ENCODE measurements at regions not wholly inside any gene's neighbourhood (a gene's known extent, or its start where the extent isn't known, plus 50 kb on each side); places are given as distances from the start of the nearest gene placed in this dataset.

DNA sequence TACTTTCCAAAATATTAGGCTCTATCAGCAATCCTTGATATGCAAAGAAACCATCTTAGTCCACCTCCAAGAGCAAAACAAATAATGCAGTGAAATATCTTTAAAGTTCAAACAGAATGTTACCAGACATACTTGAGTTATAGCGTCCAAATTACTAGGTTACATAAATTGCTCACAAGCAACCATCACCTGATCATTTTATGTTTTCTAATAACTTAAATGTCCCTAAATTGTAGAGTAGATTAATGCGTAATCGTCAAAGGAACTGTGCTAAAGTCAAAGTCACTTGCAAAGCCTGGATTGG lies 350.6 kb upstream of the ARGLU1 start:
- H3K4me1 ChIP-seq (ENCODE audit: insufficient read depth, low read length, poor library complexity, severe bottlenecking): peaks cover 13% of the 10 kb centered on the region
- no peaks in the 10 kb centered on the region for H3K9me3 ChIP-seq (ENCODE audit: low read depth, low read length, poor library complexity, severe bottlenecking)
- no peaks in the 10 kb centered on the region for H3K36me3 ChIP-seq (ENCODE audit: insufficient read depth, low read length, poor library complexity, severe bottlenecking)
- peaks cover 7% of the 10 kb centered on the region for H3K27me3 ChIP-seq (replicated peaks; ENCODE audit: insufficient read depth, low read depth, low read length, poor library complexity)
- intact Hi-C loops (cut with micrococcal nuclease; ENCODE audit: unreplicated experiment): loop anchor here (5.0 to 10.0 kb wide), 3 partner anchors 206 to 834 kb away; partner anchors contain the start of gene EFNB2
- BruUV-seq (replicated peaks): no TSS peak
- ChIA-PET POLR2A (ENCODE audit: low non-redundant PET) (no interaction called here), CTCF (no interaction called here)
- DNase-seq (ENCODE audit: low spot score): no peak
- H3K4me3 ChIP-seq (ENCODE audit: low read depth, low read length, poor library complexity, severe bottlenecking): no peak overlapping the region
- H3K27ac ChIP-seq (ENCODE audit: low read depth, low read length, poor library complexity, severe bottlenecking): no peak overlapping the region
- TF ChIP-seq, protein P1, sequence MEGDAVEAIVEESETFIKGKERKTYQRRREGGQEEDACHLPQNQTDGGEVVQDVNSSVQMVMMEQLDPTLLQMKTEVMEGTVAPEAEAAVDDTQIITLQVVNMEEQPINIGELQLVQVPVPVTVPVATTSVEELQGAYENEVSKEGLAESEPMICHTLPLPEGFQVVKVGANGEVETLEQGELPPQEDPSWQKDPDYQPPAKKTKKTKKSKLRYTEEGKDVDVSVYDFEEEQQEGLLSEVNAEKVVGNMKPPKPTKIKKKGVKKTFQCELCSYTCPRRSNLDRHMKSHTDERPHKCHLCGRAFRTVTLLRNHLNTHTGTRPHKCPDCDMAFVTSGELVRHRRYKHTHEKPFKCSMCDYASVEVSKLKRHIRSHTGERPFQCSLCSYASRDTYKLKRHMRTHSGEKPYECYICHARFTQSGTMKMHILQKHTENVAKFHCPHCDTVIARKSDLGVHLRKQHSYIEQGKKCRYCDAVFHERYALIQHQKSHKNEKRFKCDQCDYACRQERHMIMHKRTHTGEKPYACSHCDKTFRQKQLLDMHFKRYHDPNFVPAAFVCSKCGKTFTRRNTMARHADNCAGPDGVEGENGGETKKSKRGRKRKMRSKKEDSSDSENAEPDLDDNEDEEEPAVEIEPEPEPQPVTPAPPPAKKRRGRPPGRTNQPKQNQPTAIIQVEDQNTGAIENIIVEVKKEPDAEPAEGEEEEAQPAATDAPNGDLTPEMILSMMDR (conservative IDR thresholded peaks at IDR 0.05; ENCODE audit: low read depth, low read length): no peak
- TF ChIP-seq EZH2 (IDR thresholded peaks at IDR 0.05; ENCODE audit: borderline replicate concordance, low read depth, low read length, poor library complexity, severe bottlenecking): no peak

DNA sequence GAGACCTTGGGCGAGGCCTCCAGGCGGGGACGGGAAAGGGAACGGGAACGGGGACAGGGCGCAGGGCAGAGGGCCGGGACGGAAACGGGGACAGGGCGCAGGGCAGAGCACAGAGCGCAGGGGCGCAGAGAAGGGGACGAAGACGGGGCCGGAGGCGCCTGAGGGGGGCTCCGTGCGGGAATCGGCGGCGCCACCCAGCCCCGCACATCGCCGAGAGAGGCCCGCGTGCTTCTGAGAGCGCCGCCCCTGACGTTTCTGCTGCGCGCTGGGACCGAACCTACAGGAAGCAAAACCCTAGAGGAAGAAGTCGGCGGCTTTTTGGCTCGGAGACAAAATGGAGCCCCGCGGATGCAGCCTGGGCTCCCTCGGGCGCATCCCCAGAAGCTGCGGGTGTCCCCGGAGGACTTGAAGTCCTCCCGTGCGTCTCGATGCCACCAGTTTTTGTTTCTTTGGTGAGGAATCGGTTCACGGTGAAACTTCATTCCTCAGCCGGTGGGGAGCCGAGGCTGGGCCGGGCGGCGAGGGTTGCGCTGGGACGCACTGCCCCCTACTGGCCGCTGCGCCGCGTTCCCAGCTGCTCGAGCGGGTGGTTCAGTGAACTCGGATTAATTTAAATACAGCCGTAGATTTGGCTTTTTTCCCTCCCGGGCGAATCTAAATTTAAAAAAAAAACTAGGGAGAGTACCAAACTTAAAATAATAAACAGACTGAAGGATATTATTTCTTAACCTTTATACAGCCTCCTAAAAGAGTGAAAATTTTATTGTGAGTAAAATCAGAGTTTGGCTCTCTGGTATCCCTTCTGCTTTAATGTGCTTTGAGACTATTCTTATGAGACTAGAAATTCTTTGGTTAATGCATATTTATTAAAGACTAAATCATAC lies 350.0 kb upstream of the ARGLU1 start:
- ChIA-PET POLR2A (ENCODE audit: low non-redundant PET) (no interaction called here), CTCF (no interaction called here)
- no peak for TF ChIP-seq EZH2 (IDR thresholded peaks at IDR 0.05; ENCODE audit: borderline replicate concordance, low read depth, low read length, poor library complexity, severe bottlenecking)
- TF ChIP-seq, protein P1 (conservative IDR thresholded peaks at IDR 0.05; ENCODE audit: low read depth, low read length): peak; percentile 99
- intact Hi-C loops (cut with micrococcal nuclease; ENCODE audit: unreplicated experiment): loop anchor here (5.0 to 10.0 kb wide), 3 partner anchors 207 to 833 kb away; partner anchors contain the start of gene EFNB2
- H3K27ac ChIP-seq (ENCODE audit: low read depth, low read length, poor library complexity, severe bottlenecking): peak overlapping the region; percentile 29
- no TSS peak for BruUV-seq (replicated peaks)
- peaks cover 10% of the 10 kb centered on the region for H3K27me3 ChIP-seq (replicated peaks; ENCODE audit: insufficient read depth, low read depth, low read length, poor library complexity)
- no peaks in the 10 kb centered on the region for H3K36me3 ChIP-seq (ENCODE audit: insufficient read depth, low read length, poor library complexity, severe bottlenecking)
- peak; percentile 73 for DNase-seq (ENCODE audit: low spot score)
- H3K4me1 ChIP-seq (ENCODE audit: insufficient read depth, low read length, poor library complexity, severe bottlenecking): peaks cover 13% of the 10 kb centered on the region
- H3K4me3 ChIP-seq (ENCODE audit: low read depth, low read length, poor library complexity, severe bottlenecking): peak overlapping the region; percentile 56
- H3K9me3 ChIP-seq (ENCODE audit: low read depth, low read length, poor library complexity, severe bottlenecking): no peaks in the 10 kb centered on the region

DNA sequence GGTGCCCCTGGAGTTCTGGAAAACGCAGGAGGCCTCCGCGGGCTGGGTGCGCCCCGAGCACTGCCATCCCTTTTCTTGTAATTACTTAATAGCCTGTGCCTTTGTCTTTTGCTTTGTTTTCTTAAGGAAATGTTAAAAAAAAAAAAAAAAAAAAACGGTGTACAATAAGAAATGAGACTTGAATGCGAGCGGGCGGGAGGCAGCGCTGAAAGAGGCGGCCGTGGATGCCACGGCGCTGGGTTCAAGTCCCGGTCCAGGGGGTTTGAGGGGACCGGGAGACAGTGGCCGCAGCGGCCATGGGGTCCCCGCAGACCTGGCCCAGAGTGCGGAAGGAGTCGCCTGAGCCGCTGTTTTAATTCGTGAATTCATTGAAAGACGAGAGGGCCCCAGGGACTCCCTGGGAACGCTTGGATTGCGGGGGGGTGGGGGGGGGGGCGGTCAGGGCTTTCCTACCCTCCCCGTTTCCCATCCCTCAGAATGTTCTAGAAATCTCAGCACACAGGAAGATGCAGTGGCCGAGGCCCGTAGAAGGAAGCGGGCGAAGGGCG lies 349.2 kb upstream of the ARGLU1 start:
- ChIA-PET POLR2A (ENCODE audit: low non-redundant PET) (no interaction called here), CTCF (no interaction called here)
- H3K4me1 ChIP-seq (ENCODE audit: insufficient read depth, low read length, poor library complexity, severe bottlenecking): peaks cover 13% of the 10 kb centered on the region
- DNase-seq (ENCODE audit: low spot score): no peak
- no peaks in the 10 kb centered on the region for H3K36me3 ChIP-seq (ENCODE audit: insufficient read depth, low read length, poor library complexity, severe bottlenecking)
- H3K27me3 ChIP-seq (replicated peaks; ENCODE audit: insufficient read depth, low read depth, low read length, poor library complexity): peaks cover 11% of the 10 kb centered on the region
- intact Hi-C loops (cut with micrococcal nuclease; ENCODE audit: unreplicated experiment): loop anchor here (5.0 to 10.0 kb wide), 3 partner anchors 208 to 832 kb away; partner anchors contain the start of gene EFNB2
- TF ChIP-seq, protein P1 (conservative IDR thresholded peaks at IDR 0.05; ENCODE audit: low read depth, low read length): no peak
- TF ChIP-seq EZH2 (IDR thresholded peaks at IDR 0.05; ENCODE audit: borderline replicate concordance, low read depth, low read length, poor library complexity, severe bottlenecking): no peak
- peak overlapping the region; percentile 56 for H3K4me3 ChIP-seq (ENCODE audit: low read depth, low read length, poor library complexity, severe bottlenecking)
- no TSS peak for BruUV-seq (replicated peaks)
- H3K9me3 ChIP-seq (ENCODE audit: low read depth, low read length, poor library complexity, severe bottlenecking): no peaks in the 10 kb centered on the region
- no peak overlapping the region for H3K27ac ChIP-seq (ENCODE audit: low read depth, low read length, poor library complexity, severe bottlenecking)

All from A673 (cell line).